HG03095 (cell line): ENCODE measurements at regions not wholly inside any gene's neighbourhood (a gene's known extent, or its start where the extent isn't known, plus 50 kb on each side); places are given as distances from the start of the nearest gene placed in this dataset.
A peak's percentile ranks its signal among the peaks of the same experiment; 100 is the strongest.
"Not testable (repeated sequence)": the region's sequence is repeated elsewhere in the genome, so short reads cannot be mapped to it uniquely, and the experiment has no call there.

ENCODE experiments used
- ATAC-seq: cut with Tn5 transposase; IDR thresholded peaks from one replicate; pipeline ENCODE4 v1.9.1; 2021; ENCODE audit warnings: moderate library complexity; ENCODE audit not compliant: unreplicated experiment

GRCh38 chr7:113405296-113406056, 287.1 kb upstream of the SMIM30 start:
- ATAC-seq, result no peak

GRCh38 chr7:113404245-113404644, 285.9 kb upstream of the SMIM30 start:
- no peak for ATAC-seq

- ATAC-seq, result no peak
Measured at GRCh38 chr7:113402482-113402881, 284.1 kb upstream of the SMIM30 start.

GRCh38 chr7:113402005-113402404, 283.7 kb upstream of the SMIM30 start:
- ATAC-seq, result no peak

GRCh38 chr7:113394856-113395255, 276.5 kb upstream of the SMIM30 start:
- ATAC-seq, result no peak

GRCh38 chr7:113392841-113393540, 274.6 kb upstream of the SMIM30 start:
- no peak for ATAC-seq

- ATAC-seq, result no peak
Measured at GRCh38 chr7:113392421-113392820, 274.1 kb upstream of the SMIM30 start.

GRCh38 chr7:113389112-113389646, 270.8 kb upstream of the SMIM30 start:
- ATAC-seq, result no peak

- no peak for ATAC-seq
Measured at GRCh38 chr7:113383638-113384037, 265.3 kb upstream of the SMIM30 start.

- no peak for ATAC-seq
Measured at GRCh38 chr7:113379746-113380145, 261.4 kb upstream of the SMIM30 start.

- ATAC-seq, result no peak
Measured at GRCh38 chr7:113374955-113375354, 256.6 kb upstream of the SMIM30 start.

GRCh38 chr7:113373863-113374262, 255.5 kb upstream of the SMIM30 start:
- no peak for ATAC-seq

- ATAC-seq, result no peak
Measured at GRCh38 chr7:113371416-113372043, 253.2 kb upstream of the SMIM30 start.

GRCh38 chr7:113370910-113371309, 252.6 kb upstream of the SMIM30 start:
- ATAC-seq, result no peak

- no peak for ATAC-seq
Measured at GRCh38 chr7:113368256-113368655, 249.9 kb upstream of the SMIM30 start.

- no peak for ATAC-seq
Measured at GRCh38 chr7:113367041-113367586, 248.8 kb upstream of the SMIM30 start.

- no peak for ATAC-seq
Measured at GRCh38 chr7:113366122-113366521, 247.8 kb upstream of the SMIM30 start.

GRCh38 chr7:113349339-113349738, 231.0 kb upstream of the SMIM30 start:
- no peak for ATAC-seq

GRCh38 chr7:113339661-113340060, 221.3 kb upstream of the SMIM30 start:
- no peak for ATAC-seq

GRCh38 chr7:113338071-113338696, 219.8 kb upstream of the SMIM30 start:
- ATAC-seq, result peak; percentile 66

- ATAC-seq, result not testable (repeated sequence)
Measured at GRCh38 chr7:113336838-113337237, 218.5 kb upstream of the SMIM30 start.
